ENCODE measurements at regions not wholly inside any gene's neighbourhood (a gene's known extent, or its start where the extent isn't known, plus 50 kb on each side); places are given as distances from the start of the nearest gene placed in this dataset.
"Not testable (repeated sequence)": the region's sequence is repeated elsewhere in the genome, so short reads cannot be mapped to it uniquely, and the experiment has no call there.

GRCh38 chr10:26939962-26940354, 79.2 kb upstream of the ABI1 start:
- Histone ChIP-seq H3K27me3 (peaks cover 9% of the 10 kb centered on the region), H3K4me3 (no peak overlapping the region), H3K36me3 (no peaks in the 10 kb centered on the region), H3K27ac (no peak overlapping the region), H3K4me1 (no peaks in the 10 kb centered on the region), H3K9me3 (no peaks in the 10 kb centered on the region)
- no peak for ATAC-seq
- TF ChIP-seq CTCF (IDR thresholded peaks at IDR 0.05) = no peak
- TF ChIP-seq EP300 (IDR thresholded peaks at IDR 0.05) = no peak
- no peak for TF ChIP-seq POLR2AphosphoS5 (IDR thresholded peaks at IDR 0.05)
- TF ChIP-seq POLR2A (IDR thresholded peaks at IDR 0.05) = no peak
- 88 to 94% methylated on average over 3 to 8 of the region's 8 CpGs for WGBS, 2 donors (ENCODE audit: low coverage in 1 of 2)

DNA sequence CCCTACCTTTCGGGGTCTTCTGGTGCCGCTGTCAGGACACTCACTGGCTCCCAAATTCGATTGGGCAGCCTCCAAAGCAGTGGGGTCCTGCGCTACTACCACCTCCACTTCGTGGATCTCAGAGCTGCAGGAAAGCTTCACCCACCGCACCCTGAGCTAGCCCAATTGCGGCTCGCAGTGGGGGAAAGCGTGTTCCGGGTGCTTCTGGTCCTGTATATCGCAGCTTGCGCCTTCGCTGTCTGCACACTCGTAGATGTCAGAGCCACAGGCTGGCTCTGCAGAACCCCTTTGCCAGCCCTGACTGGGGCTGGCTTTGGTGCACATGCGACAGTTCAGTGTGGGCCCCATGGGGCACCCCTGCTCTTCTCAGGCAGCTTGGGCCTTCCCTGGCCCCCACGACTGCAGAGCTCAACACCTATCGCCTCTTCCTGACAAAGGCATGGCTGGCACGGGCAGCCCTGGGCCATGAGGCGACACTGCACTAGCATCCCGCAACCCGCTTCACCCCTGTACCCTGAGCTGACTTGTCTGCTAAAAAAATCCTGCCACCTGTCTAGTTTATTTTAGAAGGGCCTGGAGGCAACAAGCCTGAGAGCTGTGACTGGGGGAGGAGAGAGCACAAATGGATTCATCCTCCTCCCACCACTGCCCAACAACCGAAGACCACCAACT, 78.7 kb upstream of the ABI1 start:
- Histone ChIP-seq H3K27ac (no peak overlapping the region), H3K9me3 (no peaks in the 10 kb centered on the region), H3K4me1 (no peaks in the 10 kb centered on the region), H3K4me3 (no peak overlapping the region), H3K27me3 (peaks cover 8% of the 10 kb centered on the region), H3K36me3 (no peaks in the 10 kb centered on the region)
- WGBS, 2 donors (ENCODE audit: low coverage in 1 of 2) = 70 to 82% methylated on average over 2 to 20 of the region's 22 CpGs
- no peak for ATAC-seq
- TF ChIP-seq EP300 (IDR thresholded peaks at IDR 0.05) = no peak
- no peak for TF ChIP-seq POLR2AphosphoS5 (IDR thresholded peaks at IDR 0.05)
- TF ChIP-seq CTCF (IDR thresholded peaks at IDR 0.05) = no peak
- TF ChIP-seq POLR2A (IDR thresholded peaks at IDR 0.05) = no peak

DNA sequence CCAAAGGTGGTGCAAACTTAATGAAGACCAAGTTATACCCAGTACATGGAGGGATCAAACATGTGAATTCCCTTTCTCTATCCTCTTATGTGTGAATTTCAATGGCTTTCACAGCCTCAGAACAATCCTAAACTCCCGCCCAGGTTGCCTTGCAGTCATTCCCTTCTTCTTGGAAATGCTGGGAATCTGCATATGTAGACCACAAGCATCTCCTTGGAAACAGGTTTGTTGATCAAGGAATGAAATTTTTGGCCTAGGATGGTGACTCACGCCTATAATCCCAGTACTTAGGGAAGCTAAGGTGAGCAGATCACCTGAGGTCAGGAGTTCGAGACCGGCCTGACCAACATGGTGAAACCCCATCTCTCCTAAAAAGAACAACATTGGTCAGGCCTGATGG, 77.8 kb upstream of the ABI1 start:
- H3K4me3 ChIP-seq = no peak overlapping the region
- H3K27ac ChIP-seq = no peak overlapping the region
- no peaks in the 10 kb centered on the region for H3K9me3 ChIP-seq
- no peaks in the 10 kb centered on the region for H3K36me3 ChIP-seq
- TF ChIP-seq POLR2A (IDR thresholded peaks at IDR 0.05) = no peak
- TF ChIP-seq POLR2AphosphoS5 (IDR thresholded peaks at IDR 0.05) = no peak
- no peak for TF ChIP-seq EP300 (IDR thresholded peaks at IDR 0.05)
- TF ChIP-seq CTCF (IDR thresholded peaks at IDR 0.05) = no peak
- H3K4me1 ChIP-seq = no peaks in the 10 kb centered on the region
- ATAC-seq = no peak
- 67 to 86% methylated on average over 4 of the region's 4 CpGs for WGBS, 2 donors (ENCODE audit: low coverage in 1 of 2)
- no peaks in the 10 kb centered on the region for H3K27me3 ChIP-seq

DNA sequence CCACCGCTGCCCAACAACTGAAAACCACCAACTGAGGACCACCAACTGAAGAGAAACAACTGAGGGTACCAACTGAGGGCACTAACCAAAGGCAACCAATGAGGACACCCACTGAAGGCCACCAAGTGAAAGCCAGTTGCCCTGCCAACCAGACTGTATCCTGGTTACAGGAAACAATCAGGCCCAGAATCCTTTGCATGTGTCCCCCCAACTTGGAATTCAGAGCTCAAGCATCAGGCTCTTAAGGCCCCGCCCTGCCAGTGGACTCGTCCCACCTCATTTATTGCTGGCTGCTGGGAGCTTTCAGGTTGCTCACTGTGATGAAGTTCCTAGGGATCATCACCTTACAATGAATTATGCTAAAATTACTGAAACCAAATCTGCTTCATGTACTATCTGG, 76.6 kb upstream of the ABI1 start:
- H3K27ac ChIP-seq = no peak overlapping the region
- ATAC-seq = no peak
- no peaks in the 10 kb centered on the region for H3K27me3 ChIP-seq
- TF ChIP-seq CTCF (IDR thresholded peaks at IDR 0.05) (no peak), POLR2AphosphoS5 (IDR thresholded peaks at IDR 0.05) (no peak), POLR2A (IDR thresholded peaks at IDR 0.05) (no peak), EP300 (IDR thresholded peaks at IDR 0.05) (no peak)
- H3K4me3 ChIP-seq = no peak overlapping the region
- H3K4me1 ChIP-seq = no peaks in the 10 kb centered on the region
- 80% methylated on average over 2 of the region's 3 CpGs; no CpG with 5 or more reads in 1 of the 2 donors for WGBS, 2 donors (ENCODE audit: low coverage in 1 of 2)
- H3K9me3 ChIP-seq = no peaks in the 10 kb centered on the region
- no peaks in the 10 kb centered on the region for H3K36me3 ChIP-seq

- not testable (repeated sequence) for H3K27ac ChIP-seq
Measured at GRCh38 chr10:26934190-26934589, 73.4 kb upstream of the ABI1 start.

More at GRCh38 chr10:26934190-26934589, 73.4 kb upstream of the ABI1 start:
- no CpG with 5 or more reads among the region's 11 CpGs for WGBS, 2 donors (ENCODE audit: low coverage in 1 of 2)
- H3K4me1 ChIP-seq, H3K27me3 ChIP-seq, H3K4me3 ChIP-seq, ATAC-seq, H3K36me3 ChIP-seq, H3K9me3 ChIP-seq: not testable (repeated sequence)
